ENCODE measurements at regions not wholly inside any gene's neighbourhood (a gene's known extent, or its start where the extent isn't known, plus 50 kb on each side); places are given as distances from the start of the nearest gene placed in this dataset.

DNA sequence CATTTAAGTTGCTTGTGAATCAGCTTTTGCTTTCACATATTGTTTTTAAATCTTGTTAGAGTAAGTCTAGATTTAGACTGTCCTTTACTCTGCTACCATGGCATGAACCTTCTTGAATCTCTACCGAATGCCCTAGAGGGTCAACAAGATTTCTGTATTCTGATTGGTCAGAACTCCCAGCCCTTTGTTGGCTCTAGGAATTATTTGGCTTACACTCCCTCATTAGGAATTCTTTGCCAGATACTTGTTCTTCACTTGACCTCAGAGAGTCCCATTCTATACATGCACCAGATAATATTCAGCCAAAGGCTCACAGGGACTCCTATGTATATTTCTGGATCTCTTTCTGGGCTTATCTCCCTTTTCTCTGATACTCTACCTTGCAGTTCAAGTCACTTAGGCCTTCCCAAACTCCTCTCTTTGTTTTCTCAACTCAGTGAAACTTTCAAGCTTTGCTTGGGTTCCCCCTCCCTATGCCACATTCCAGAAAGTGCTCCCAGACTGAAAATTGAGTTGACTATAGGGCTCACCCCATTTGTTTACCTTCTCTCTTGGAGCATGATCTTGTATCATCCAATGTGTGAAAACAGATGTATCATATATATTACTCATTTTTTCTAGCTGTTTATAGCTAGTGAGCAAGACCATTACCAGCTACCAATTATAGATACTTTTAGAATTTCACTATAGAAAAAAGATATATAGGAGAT, 405.0 kb downstream of the PLPP3 start (continued):
- TF ChIP-seq EZH2 (IDR thresholded peaks at IDR 0.05; ENCODE audit: low read depth, low read length, severe bottlenecking), result no peak
- no peak for TF ChIP-seq SP1 (IDR thresholded peaks at IDR 0.05; ENCODE audit: low read depth, low read length)
- TF ChIP-seq SAP30 (IDR thresholded peaks at IDR 0.05; ENCODE audit: insufficient read depth, insufficient replicate concordance, low read length), result no peak
- no peak for TF ChIP-seq GABPA (IDR thresholded peaks at IDR 0.05; ENCODE audit: borderline replicate concordance, insufficient read depth, low read length)
- TF ChIP-seq NANOG (IDR thresholded peaks at IDR 0.05; ENCODE audit: insufficient read depth, low read depth, low read length, poor library complexity, severe bottlenecking), result no peak
- no peak for TF ChIP-seq RFX5 (IDR thresholded peaks at IDR 0.05; ENCODE audit: borderline replicate concordance, low read depth, low read length)
- no peak for TF ChIP-seq CHD2 (IDR thresholded peaks at IDR 0.05; ENCODE audit: low read length)
